Karpas-422 (cell line): ENCODE measurements at regions not wholly inside any gene's neighbourhood (a gene's known extent, or its start where the extent isn't known, plus 50 kb on each side); places are given as distances from the start of the nearest gene placed in this dataset.
"Not testable (repeated sequence)": the region's sequence is repeated elsewhere in the genome, so short reads cannot be mapped to it uniquely, and the experiment has no call there.

ENCODE experiments used
- DNase-seq: peaks from one replicate; pipeline ENCODE4 v3.0.0-alpha.2; 2015
- H2AFZ ChIP-seq: fragments of 200-600 bp; sonication (generic); 2 replicates; pipeline ENCODE4 v1.6.1; 2014; ENCODE audit warnings: antibody characterized with exemption, low read length, mixed read lengths
- H3K27ac ChIP-seq: fragments of 200-600 bp; sonication (generic); 2 replicates; pipeline ENCODE4 v1.5.1; 2014; ENCODE audit warnings: mild to moderate bottlenecking, low read length, moderate library complexity
- H3K27me3 ChIP-seq: fragments of 200-600 bp; sonication (generic); 2 replicates; pipeline ENCODE4 v1.6.1; 2014; ENCODE audit warnings: low read length, mixed read lengths
- H3K36me3 ChIP-seq: fragments of 200-600 bp; sonication (generic); 2 replicates; pipeline ENCODE4 v1.6.1; 2014; ENCODE audit warnings: low read length, mixed read lengths; ENCODE audit not compliant: insufficient read depth
- H3K4me1 ChIP-seq: fragments of 200-600 bp; sonication (generic); 2 replicates; pipeline ENCODE4 v1.6.1; 2014; ENCODE audit warnings: mild to moderate bottlenecking, low read length, mixed read lengths
- H3K4me2 ChIP-seq: fragments of 200-600 bp; sonication (generic); 2 replicates; pipeline ENCODE4 v1.6.1; 2014; ENCODE audit warnings: low read length, low read depth, mild to moderate bottlenecking; ENCODE audit not compliant: poor library complexity, severe bottlenecking
- H3K4me3 ChIP-seq: fragments of 200-600 bp; sonication (generic); 2 replicates; pipeline ENCODE4 v1.5.1; 2014; ENCODE audit warnings: mild to moderate bottlenecking, antibody characterized with exemption, low read length, mixed read lengths
- H3K79me2 ChIP-seq: fragments of 200-600 bp; sonication (generic); 2 replicates; pipeline ENCODE4 v1.6.1; 2014; ENCODE audit warnings: mild to moderate bottlenecking, low read length, mixed read lengths
- H3K9ac ChIP-seq: fragments of 200-600 bp; sonication (generic); 2 replicates; pipeline ENCODE4 v1.6.0; 2014; ENCODE audit warnings: low read length
- H3K9me2 ChIP-seq: fragments of 200-600 bp; sonication (generic), shearing (Covaris generic); replicated peaks from 2 replicates; pipeline ENCODE4 v1.6.0; 2014; ENCODE audit warnings: mild to moderate bottlenecking, low read length, moderate library complexity; ENCODE audit not compliant: insufficient read depth
- H3K9me3 ChIP-seq: fragments of 300-700, 200-600 bp; sonication (generic); 2 replicates; pipeline ENCODE4 v1.6.1; 2014; ENCODE audit warnings: low read length, mixed read lengths
- H4K20me1 ChIP-seq: fragments of 200-600 bp; sonication (generic); 2 replicates; pipeline ENCODE4 v1.6.1; 2014; ENCODE audit warnings: mild to moderate bottlenecking, antibody characterized with exemption, low read length, low read depth; ENCODE audit not compliant: insufficient read depth

DNA sequence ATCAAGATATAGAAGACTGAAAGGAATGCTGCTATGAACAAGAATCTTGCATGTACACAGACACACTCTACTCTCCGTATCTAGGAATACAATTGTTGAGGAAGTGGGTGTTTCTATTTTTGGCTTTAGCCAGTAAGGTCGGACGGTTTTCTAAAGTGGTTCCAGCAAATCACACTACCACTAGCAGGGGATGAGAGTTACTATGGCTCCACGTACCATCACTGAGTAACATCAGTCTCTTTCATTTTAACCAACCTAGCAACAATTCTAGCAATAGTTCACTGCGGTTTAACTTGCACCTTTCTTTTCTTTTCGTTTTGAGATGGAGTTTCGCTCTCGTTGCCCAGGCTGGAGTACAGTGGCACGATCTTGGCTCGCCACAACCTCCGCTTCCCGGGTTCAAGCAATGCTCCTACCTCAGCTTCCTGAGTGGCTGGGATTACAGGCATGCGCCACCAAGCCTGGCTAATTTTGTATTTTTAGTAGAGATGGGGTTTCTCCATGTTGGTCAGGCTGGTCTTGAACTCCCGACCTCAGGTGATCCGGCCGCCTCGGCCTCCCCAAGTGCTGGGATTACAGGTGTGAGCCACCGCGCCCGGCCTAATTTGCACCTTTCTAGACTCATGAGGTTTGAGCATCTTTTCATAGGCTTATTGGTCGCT is 103.2 kb upstream of the ZNF746 start:
- not testable (repeated sequence) for H3K9ac ChIP-seq, H4K20me1 ChIP-seq, H2AFZ ChIP-seq, H3K4me3 ChIP-seq, H3K36me3 ChIP-seq, H3K79me2 ChIP-seq, H3K9me3 ChIP-seq, DNase-seq, H3K27ac ChIP-seq, H3K4me2 ChIP-seq, H3K27me3 ChIP-seq, H3K9me2 ChIP-seq, H3K4me1 ChIP-seq

DNA sequence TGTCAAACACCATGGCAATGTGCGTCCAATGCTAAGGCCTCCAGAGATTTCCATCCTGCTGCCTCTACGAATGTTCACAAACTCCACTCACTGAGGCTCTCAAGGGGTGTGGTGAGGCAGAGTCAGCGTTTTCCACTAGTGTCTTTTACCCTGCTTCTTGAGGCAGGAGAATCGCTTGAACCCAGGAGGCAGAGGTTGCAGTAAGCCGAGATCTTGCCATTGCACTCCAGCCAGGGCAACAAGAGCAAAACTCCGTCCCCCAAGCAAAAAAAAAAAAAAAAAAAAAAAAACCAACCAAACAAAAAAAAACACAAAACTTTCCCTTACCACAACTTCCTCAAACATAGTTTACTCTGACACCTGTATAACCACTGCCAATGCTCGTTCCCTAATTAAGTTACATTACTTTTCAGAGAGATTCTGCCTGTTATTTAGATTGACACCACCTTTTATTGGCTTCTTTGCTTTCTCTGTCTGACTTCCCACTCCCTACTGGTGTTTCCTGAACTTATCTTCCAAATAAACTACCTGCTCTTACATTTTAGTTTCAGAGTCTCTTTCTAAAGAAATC is 102.1 kb upstream of the ZNF746 start:
- H3K79me2 ChIP-seq, result peaks cover 4% of the 10 kb centered on the region; the same call in 1 of the 2 replicates
- H3K9ac ChIP-seq, result no peak overlapping the region
- no peaks in the 10 kb centered on the region for H4K20me1 ChIP-seq
- H3K27ac ChIP-seq, result no peak overlapping the region
- peaks cover 10% of the 10 kb centered on the region for H3K4me1 ChIP-seq
- H3K4me2 ChIP-seq, result no peak overlapping the region
- no peaks in the 10 kb centered on the region for H3K9me2 ChIP-seq
- H3K36me3 ChIP-seq, result peaks cover 5% of the 10 kb centered on the region; the same call in 1 of the 2 replicates
- no peaks in the 10 kb centered on the region for H3K9me3 ChIP-seq
- H3K27me3 ChIP-seq, result no peaks in the 10 kb centered on the region
- H2AFZ ChIP-seq, result no peak overlapping the region
- no peak overlapping the region for H3K4me3 ChIP-seq
- no peak for DNase-seq

DNA sequence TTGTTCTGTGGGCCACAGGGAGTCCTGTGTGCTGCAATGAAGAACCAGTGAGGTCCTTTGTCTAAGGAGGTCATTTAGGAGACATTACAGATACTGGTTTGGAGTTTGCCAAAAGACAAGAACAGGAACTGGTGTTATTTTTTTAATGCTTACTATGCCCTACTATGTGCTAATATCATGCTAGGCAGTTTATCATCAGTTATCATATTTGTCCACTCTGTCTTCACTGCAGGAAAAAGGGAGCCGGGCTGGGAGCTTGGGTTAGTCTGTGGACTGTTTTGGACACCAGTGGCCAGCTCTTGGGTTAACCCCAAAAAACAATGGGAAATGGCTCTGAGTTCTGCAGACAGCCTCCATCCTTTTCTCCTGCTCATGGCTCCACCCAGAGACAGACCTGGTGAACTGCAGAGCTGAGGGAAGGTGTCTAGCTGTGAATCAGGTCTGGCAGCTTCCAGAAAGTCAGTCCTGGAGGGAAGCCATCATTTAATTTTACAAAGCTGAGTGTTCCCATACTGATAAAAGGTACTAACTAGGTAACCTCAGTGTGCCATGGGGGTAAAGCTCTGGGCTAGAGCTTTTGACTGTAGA is 101.2 kb upstream of the ZNF746 start:
- no peak overlapping the region for H3K9ac ChIP-seq
- H3K4me1 ChIP-seq, result peaks cover 10% of the 10 kb centered on the region
- no peak overlapping the region for H3K4me3 ChIP-seq
- no peaks in the 10 kb centered on the region for H3K9me3 ChIP-seq
- H3K4me2 ChIP-seq, result no peak overlapping the region
- H3K27ac ChIP-seq, result no peak overlapping the region
- no peaks in the 10 kb centered on the region for H3K27me3 ChIP-seq
- peak; percentile 80 for DNase-seq
- peaks cover 4% of the 10 kb centered on the region; the same call in 1 of the 2 replicates for H3K79me2 ChIP-seq
- no peaks in the 10 kb centered on the region for H4K20me1 ChIP-seq
- peaks cover 5% of the 10 kb centered on the region; the same call in 1 of the 2 replicates for H3K36me3 ChIP-seq
- no peaks in the 10 kb centered on the region for H3K9me2 ChIP-seq
- H2AFZ ChIP-seq, result no peak overlapping the region

DNA sequence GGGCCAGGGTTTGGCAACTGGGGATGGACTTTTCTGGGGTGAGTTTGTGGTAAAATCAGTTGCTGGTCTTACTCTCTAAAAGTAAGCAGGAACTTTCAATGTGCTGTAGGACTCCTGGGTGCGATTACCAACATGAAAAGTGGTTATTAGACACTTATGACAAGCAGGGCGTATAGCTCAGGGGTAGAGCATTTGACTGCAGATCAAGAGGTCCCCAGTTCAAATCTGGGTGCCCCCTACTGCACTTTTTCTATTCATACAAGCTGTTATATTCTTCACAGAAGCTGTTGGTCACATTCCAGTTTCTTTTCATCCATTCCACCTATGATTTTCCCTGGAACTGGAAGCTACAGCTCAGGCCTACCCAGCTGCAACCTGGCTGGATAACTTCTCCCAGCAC is 100.2 kb upstream of the ZNF746 start:
- not testable (repeated sequence) for H3K4me1 ChIP-seq, H3K4me3 ChIP-seq, H2AFZ ChIP-seq, H3K9ac ChIP-seq, H3K27ac ChIP-seq, H4K20me1 ChIP-seq, DNase-seq, H3K79me2 ChIP-seq, H3K9me2 ChIP-seq, H3K27me3 ChIP-seq, H3K4me2 ChIP-seq, H3K9me3 ChIP-seq, H3K36me3 ChIP-seq

GRCh38 chr7:149595541-149595940 is 97.9 kb upstream of the ZNF746 start:
- peaks cover 5% of the 10 kb centered on the region; the same call in 1 of the 2 replicates for H3K36me3 ChIP-seq
- peaks cover 4% of the 10 kb centered on the region; the same call in 1 of the 2 replicates for H3K79me2 ChIP-seq
- H3K27me3 ChIP-seq, result no peaks in the 10 kb centered on the region
- H3K9me3 ChIP-seq, result no peaks in the 10 kb centered on the region
- no peaks in the 10 kb centered on the region for H4K20me1 ChIP-seq
- H3K27ac ChIP-seq, result no peak overlapping the region
- no peaks in the 10 kb centered on the region for H3K9me2 ChIP-seq
- H2AFZ ChIP-seq, result no peak overlapping the region
- H3K4me2 ChIP-seq, result no peak overlapping the region
- DNase-seq, result no peak
- no peak overlapping the region for H3K9ac ChIP-seq
- no peak overlapping the region for H3K4me3 ChIP-seq
- H3K4me1 ChIP-seq, result peaks cover 8% of the 10 kb centered on the region

- Histone ChIP-seq H3K9ac (no peak overlapping the region), H3K79me2 (peaks cover 4% of the 10 kb centered on the region; the same call in 1 of the 2 replicates), H3K4me2 (no peak overlapping the region), H3K4me1 (peaks cover 3% of the 10 kb centered on the region), H3K4me3 (no peak overlapping the region), H3K36me3 (peaks cover 5% of the 10 kb centered on the region; the same call in 1 of the 2 replicates), H2AFZ (no peak overlapping the region), H4K20me1 (no peaks in the 10 kb centered on the region), H3K9me3 (no peaks in the 10 kb centered on the region), H3K27ac (no peak overlapping the region), H3K9me2 (no peaks in the 10 kb centered on the region), H3K27me3 (no peaks in the 10 kb centered on the region)
- no peak for DNase-seq
These were observed 97.5 kb upstream of the ZNF746 start for GRCh38 chr7:149595078-149595477.

GRCh38 chr7:149588930-149589329 is 91.3 kb upstream of the ZNF746 start:
- no peak overlapping the region for H3K4me2 ChIP-seq
- no peaks in the 10 kb centered on the region for H3K27me3 ChIP-seq
- H3K4me3 ChIP-seq, result no peak overlapping the region
- no peak overlapping the region for H3K27ac ChIP-seq
- H3K4me1 ChIP-seq, result no peaks in the 10 kb centered on the region
- peaks cover 42% of the 10 kb centered on the region for H3K36me3 ChIP-seq
- no peak overlapping the region for H3K9ac ChIP-seq
- no peak overlapping the region for H2AFZ ChIP-seq
- no peaks in the 10 kb centered on the region; the same call in 1 of the 2 replicates for H3K79me2 ChIP-seq
- no peaks in the 10 kb centered on the region for H4K20me1 ChIP-seq
- no peaks in the 10 kb centered on the region for H3K9me3 ChIP-seq
- no peaks in the 10 kb centered on the region for H3K9me2 ChIP-seq
- DNase-seq, result no peak
